ENCODE measurements at regions not wholly inside any gene's neighbourhood (a gene's known extent, or its start where the extent isn't known, plus 50 kb on each side); places are given as distances from the start of the nearest gene placed in this dataset.

DNA sequence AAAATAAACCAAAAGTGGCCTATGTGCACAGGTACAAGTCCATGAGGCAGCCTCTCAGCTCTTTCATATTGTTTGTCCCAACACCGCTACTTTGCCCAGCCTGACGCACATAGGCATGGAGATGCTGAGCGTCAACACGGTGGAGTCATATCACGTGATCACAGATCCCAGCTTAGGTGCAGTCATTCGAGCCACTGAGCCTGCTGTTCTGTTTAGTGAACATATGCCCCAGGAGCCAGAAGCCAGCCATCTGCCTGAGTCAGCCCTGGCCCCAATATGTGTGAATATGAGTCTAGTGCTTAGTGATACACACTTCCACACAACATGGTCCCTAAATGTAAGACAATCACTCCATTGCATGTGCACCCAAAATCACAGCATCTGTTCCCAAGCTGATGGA is 88.2 kb upstream of the LCLAT1 start:
- H3K27me3 ChIP-seq (ENCODE audit: control insufficient read depth, low read length), result peaks cover 6% of the 10 kb centered on the region
- no peaks in the 10 kb centered on the region for H4K20me1 ChIP-seq (ENCODE audit: control insufficient read depth, insufficient read depth, low read depth, low read length)
- TF ChIP-seq, protein P1, sequence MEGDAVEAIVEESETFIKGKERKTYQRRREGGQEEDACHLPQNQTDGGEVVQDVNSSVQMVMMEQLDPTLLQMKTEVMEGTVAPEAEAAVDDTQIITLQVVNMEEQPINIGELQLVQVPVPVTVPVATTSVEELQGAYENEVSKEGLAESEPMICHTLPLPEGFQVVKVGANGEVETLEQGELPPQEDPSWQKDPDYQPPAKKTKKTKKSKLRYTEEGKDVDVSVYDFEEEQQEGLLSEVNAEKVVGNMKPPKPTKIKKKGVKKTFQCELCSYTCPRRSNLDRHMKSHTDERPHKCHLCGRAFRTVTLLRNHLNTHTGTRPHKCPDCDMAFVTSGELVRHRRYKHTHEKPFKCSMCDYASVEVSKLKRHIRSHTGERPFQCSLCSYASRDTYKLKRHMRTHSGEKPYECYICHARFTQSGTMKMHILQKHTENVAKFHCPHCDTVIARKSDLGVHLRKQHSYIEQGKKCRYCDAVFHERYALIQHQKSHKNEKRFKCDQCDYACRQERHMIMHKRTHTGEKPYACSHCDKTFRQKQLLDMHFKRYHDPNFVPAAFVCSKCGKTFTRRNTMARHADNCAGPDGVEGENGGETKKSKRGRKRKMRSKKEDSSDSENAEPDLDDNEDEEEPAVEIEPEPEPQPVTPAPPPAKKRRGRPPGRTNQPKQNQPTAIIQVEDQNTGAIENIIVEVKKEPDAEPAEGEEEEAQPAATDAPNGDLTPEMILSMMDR (IDR thresholded peaks at IDR 0.05; ENCODE audit: low read depth, low read length, poor library complexity, severe bottlenecking), result no peak
- no peak for TF ChIP-seq EZH2phosphoT487 (IDR thresholded peaks at IDR 0.05; ENCODE audit: borderline replicate concordance, low read length)
- H3K27ac ChIP-seq (ENCODE audit: low read depth, low read length), result no peak overlapping the region
- no peaks in the 10 kb centered on the region for H3K9me3 ChIP-seq (ENCODE audit: control insufficient read depth, insufficient read depth, low read length)
- H3K4me1 ChIP-seq (ENCODE audit: control insufficient read depth, low read length), result peaks cover 9% of the 10 kb centered on the region
- H3K4me3 ChIP-seq (ENCODE audit: low read length), result no peak overlapping the region
- no peak overlapping the region for H3K4me2 ChIP-seq (ENCODE audit: low read length)
- no peaks in the 10 kb centered on the region for H3K79me2 ChIP-seq (ENCODE audit: control insufficient read depth, low read length)
- H3K36me3 ChIP-seq (ENCODE audit: control insufficient read depth, low read length), result no peaks in the 10 kb centered on the region
- H3K9me2 ChIP-seq (replicated peaks; ENCODE audit: control insufficient read depth, low read length), result no peaks in the 10 kb centered on the region
- no peaks in the 10 kb centered on the region for H3F3A ChIP-seq (ENCODE audit: control insufficient read depth, insufficient read depth)

- peaks cover 6% of the 10 kb centered on the region for H3K27me3 ChIP-seq (ENCODE audit: control insufficient read depth, low read length)
- no peak overlapping the region for H3K27ac ChIP-seq (ENCODE audit: low read depth, low read length)
- H3K4me2 ChIP-seq (ENCODE audit: low read length), result no peak overlapping the region
- no peaks in the 10 kb centered on the region for H3K9me3 ChIP-seq (ENCODE audit: control insufficient read depth, insufficient read depth, low read length)
- H3K36me3 ChIP-seq (ENCODE audit: control insufficient read depth, low read length), result no peaks in the 10 kb centered on the region
- H3K4me3 ChIP-seq (ENCODE audit: low read length), result no peak overlapping the region
- H4K20me1 ChIP-seq (ENCODE audit: control insufficient read depth, insufficient read depth, low read depth, low read length), result no peaks in the 10 kb centered on the region
- TF ChIP-seq, protein P1 (IDR thresholded peaks at IDR 0.05; ENCODE audit: low read depth, low read length, poor library complexity, severe bottlenecking), result no peak
- TF ChIP-seq EZH2phosphoT487 (IDR thresholded peaks at IDR 0.05; ENCODE audit: borderline replicate concordance, low read length), result no peak
- H3K4me1 ChIP-seq (ENCODE audit: control insufficient read depth, low read length), result peaks cover 9% of the 10 kb centered on the region
- H3K9me2 ChIP-seq (replicated peaks; ENCODE audit: control insufficient read depth, low read length), result no peaks in the 10 kb centered on the region
- H3F3A ChIP-seq (ENCODE audit: control insufficient read depth, insufficient read depth), result no peaks in the 10 kb centered on the region
- H3K79me2 ChIP-seq (ENCODE audit: control insufficient read depth, low read length), result no peaks in the 10 kb centered on the region
Measured at GRCh38 chr2:30359644-30360167, 87.3 kb upstream of the LCLAT1 start.

- Histone ChIP-seq H3K9me2 (replicated peaks; ENCODE audit: control insufficient read depth, low read length) (no peaks in the 10 kb centered on the region), H3K27ac (ENCODE audit: low read depth, low read length) (no peak overlapping the region), H3F3A (ENCODE audit: control insufficient read depth, insufficient read depth) (no peaks in the 10 kb centered on the region), H3K4me3 (ENCODE audit: low read length) (no peak overlapping the region), H3K9me3 (ENCODE audit: control insufficient read depth, insufficient read depth, low read length) (no peaks in the 10 kb centered on the region), H3K27me3 (ENCODE audit: control insufficient read depth, low read length) (peaks cover 6% of the 10 kb centered on the region), H4K20me1 (ENCODE audit: control insufficient read depth, insufficient read depth, low read depth, low read length) (no peaks in the 10 kb centered on the region), H3K36me3 (ENCODE audit: control insufficient read depth, low read length) (no peaks in the 10 kb centered on the region), H3K4me2 (ENCODE audit: low read length) (no peak overlapping the region), H3K79me2 (ENCODE audit: control insufficient read depth, low read length) (no peaks in the 10 kb centered on the region), H3K4me1 (ENCODE audit: control insufficient read depth, low read length) (peaks cover 16% of the 10 kb centered on the region)
- TF ChIP-seq EZH2phosphoT487 (IDR thresholded peaks at IDR 0.05; ENCODE audit: borderline replicate concordance, low read length), result no peak
- TF ChIP-seq, protein P1 (IDR thresholded peaks at IDR 0.05; ENCODE audit: low read depth, low read length, poor library complexity, severe bottlenecking), result no peak
Measured at GRCh38 chr2:30361751-30362394, 85.2 kb upstream of the LCLAT1 start.

Measured in DOHH2 (cell line).